ENCODE measurements at regions not wholly inside any gene's neighbourhood (a gene's known extent, or its start where the extent isn't known, plus 50 kb on each side); places are given as distances from the start of the nearest gene placed in this dataset.

- no peaks in the 10 kb centered on the region for H3K9me2 ChIP-seq (replicated peaks; ENCODE audit: insufficient read depth, low read length)
- no peak overlapping the region for H3K9ac ChIP-seq (ENCODE audit: low read length)
- no peaks in the 10 kb centered on the region for H3K9me3 ChIP-seq (replicated peaks; ENCODE audit: insufficient read depth, low read length)
- no peak for DNase-seq
- no peaks in the 10 kb centered on the region for H3K27me3 ChIP-seq (replicated peaks; ENCODE audit: insufficient read depth, low read length)
- H3K36me3 ChIP-seq (replicated peaks; ENCODE audit: insufficient read depth, low read length) = no peaks in the 10 kb centered on the region
- TF ChIP-seq EZH2 (optimal IDR thresholded peaks at IDR 0.05; ENCODE audit: low read depth, low read length) (no peak), EZH2phosphoT487 (IDR thresholded peaks at IDR 0.05; ENCODE audit: low read length) (no peak)
- TF ChIP-seq, protein P1, sequence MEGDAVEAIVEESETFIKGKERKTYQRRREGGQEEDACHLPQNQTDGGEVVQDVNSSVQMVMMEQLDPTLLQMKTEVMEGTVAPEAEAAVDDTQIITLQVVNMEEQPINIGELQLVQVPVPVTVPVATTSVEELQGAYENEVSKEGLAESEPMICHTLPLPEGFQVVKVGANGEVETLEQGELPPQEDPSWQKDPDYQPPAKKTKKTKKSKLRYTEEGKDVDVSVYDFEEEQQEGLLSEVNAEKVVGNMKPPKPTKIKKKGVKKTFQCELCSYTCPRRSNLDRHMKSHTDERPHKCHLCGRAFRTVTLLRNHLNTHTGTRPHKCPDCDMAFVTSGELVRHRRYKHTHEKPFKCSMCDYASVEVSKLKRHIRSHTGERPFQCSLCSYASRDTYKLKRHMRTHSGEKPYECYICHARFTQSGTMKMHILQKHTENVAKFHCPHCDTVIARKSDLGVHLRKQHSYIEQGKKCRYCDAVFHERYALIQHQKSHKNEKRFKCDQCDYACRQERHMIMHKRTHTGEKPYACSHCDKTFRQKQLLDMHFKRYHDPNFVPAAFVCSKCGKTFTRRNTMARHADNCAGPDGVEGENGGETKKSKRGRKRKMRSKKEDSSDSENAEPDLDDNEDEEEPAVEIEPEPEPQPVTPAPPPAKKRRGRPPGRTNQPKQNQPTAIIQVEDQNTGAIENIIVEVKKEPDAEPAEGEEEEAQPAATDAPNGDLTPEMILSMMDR (IDR thresholded peaks at IDR 0.05; ENCODE audit: low read length) = no peak
- no peak overlapping the region for H3K4me2 ChIP-seq (ENCODE audit: low read depth, low read length)
- no peaks in the 10 kb centered on the region for H3K4me1 ChIP-seq (ENCODE audit: low read length)
- no peak overlapping the region for H2AFZ ChIP-seq (ENCODE audit: low read length)
- H3K4me3 ChIP-seq (ENCODE audit: low read length) = no peak overlapping the region
- no peaks in the 10 kb centered on the region for H3K79me2 ChIP-seq (ENCODE audit: low read length)
- H3F3A ChIP-seq (ENCODE audit: insufficient read depth, low read length) = no peaks in the 10 kb centered on the region
- H3K27ac ChIP-seq (ENCODE audit: low read length) = no peak overlapping the region
- no peaks in the 10 kb centered on the region for H4K20me1 ChIP-seq (ENCODE audit: insufficient read depth, low read length)
Observed at GRCh38 chr3:150036780-150037179, 66.1 kb upstream of the PFN2 start.

DNA sequence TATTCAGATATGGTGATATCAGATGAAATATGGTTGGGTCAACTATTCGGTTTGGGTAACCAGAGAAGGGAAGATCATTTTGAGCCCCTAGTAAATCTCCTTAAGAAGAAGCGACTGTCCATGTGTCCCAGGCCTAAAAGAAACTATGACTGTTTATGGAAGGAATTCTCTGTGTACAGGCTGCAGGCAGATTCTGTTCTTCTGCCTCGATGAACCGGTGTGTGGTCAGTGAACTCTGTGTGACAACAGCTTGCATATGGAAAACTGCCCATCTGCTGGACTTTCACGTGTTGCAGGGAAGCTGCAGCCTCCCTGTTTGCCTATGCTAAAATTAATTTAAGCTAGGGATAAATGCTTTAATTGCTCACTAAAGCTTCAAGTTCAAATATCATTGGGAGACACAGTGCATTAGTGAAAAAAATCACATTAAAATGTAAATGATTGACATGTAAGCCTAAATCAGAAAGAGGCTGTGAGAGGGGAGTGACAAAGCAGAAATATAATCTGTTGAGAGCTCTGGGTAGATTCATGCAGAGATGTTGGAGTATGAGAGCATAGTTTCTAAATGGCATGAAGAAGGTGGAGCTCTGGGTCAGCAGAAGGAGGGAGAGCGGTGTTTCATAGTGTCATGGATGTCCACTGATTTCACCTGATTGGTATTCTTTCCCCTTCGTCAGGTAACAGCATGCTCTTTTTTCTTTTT lies 65.4 kb upstream of the PFN2 start:
- H3K9me3 ChIP-seq (replicated peaks; ENCODE audit: insufficient read depth, low read length) = no peaks in the 10 kb centered on the region
- H3K9ac ChIP-seq (ENCODE audit: low read length) = no peak overlapping the region
- H2AFZ ChIP-seq (ENCODE audit: low read length) = no peak overlapping the region
- no peak for DNase-seq
- H3K27me3 ChIP-seq (replicated peaks; ENCODE audit: insufficient read depth, low read length) = no peaks in the 10 kb centered on the region
- H3K79me2 ChIP-seq (ENCODE audit: low read length) = no peaks in the 10 kb centered on the region
- no peaks in the 10 kb centered on the region for H3K4me1 ChIP-seq (ENCODE audit: low read length)
- no peak overlapping the region for H3K4me2 ChIP-seq (ENCODE audit: low read depth, low read length)
- H3K36me3 ChIP-seq (replicated peaks; ENCODE audit: insufficient read depth, low read length) = no peaks in the 10 kb centered on the region
- no peaks in the 10 kb centered on the region for H3F3A ChIP-seq (ENCODE audit: insufficient read depth, low read length)
- H3K27ac ChIP-seq (ENCODE audit: low read length) = no peak overlapping the region
- no peaks in the 10 kb centered on the region for H3K9me2 ChIP-seq (replicated peaks; ENCODE audit: insufficient read depth, low read length)
- H3K4me3 ChIP-seq (ENCODE audit: low read length) = no peak overlapping the region
- TF ChIP-seq EZH2phosphoT487 (IDR thresholded peaks at IDR 0.05; ENCODE audit: low read length) (no peak), EZH2 (optimal IDR thresholded peaks at IDR 0.05; ENCODE audit: low read depth, low read length) (no peak)
- TF ChIP-seq, protein P1 (IDR thresholded peaks at IDR 0.05; ENCODE audit: low read length) = no peak
- H4K20me1 ChIP-seq (ENCODE audit: insufficient read depth, low read length) = no peaks in the 10 kb centered on the region

DNA sequence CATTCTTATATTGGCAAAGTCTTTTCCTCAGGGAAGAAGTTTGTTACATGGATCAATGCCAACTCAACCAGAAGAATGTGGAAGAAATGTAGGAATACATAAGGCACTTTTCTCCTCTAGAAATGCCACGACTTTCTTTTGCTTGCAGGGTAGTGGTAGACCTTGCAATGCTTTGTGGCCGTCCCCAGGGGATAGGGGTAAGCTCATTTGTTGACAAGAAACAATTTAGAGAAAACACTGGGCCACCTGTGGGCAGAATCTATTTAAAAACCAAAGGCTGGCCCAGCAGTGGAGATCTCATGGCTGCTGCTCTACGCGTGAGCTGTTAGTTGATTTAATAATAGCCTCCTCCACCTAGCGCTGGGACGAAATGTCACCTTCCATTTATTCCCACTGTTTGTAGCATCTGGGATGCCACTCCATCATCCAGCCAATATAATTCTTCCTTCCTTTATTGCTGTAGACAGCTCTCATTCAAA lies 64.6 kb upstream of the PFN2 start:
- no peak for DNase-seq
- Histone ChIP-seq H3K27ac (ENCODE audit: low read length) (no peak overlapping the region), H3K9ac (ENCODE audit: low read length) (no peak overlapping the region), H3F3A (ENCODE audit: insufficient read depth, low read length) (no peaks in the 10 kb centered on the region), H3K4me3 (ENCODE audit: low read length) (no peak overlapping the region), H3K36me3 (replicated peaks; ENCODE audit: insufficient read depth, low read length) (no peaks in the 10 kb centered on the region), H3K79me2 (ENCODE audit: low read length) (no peaks in the 10 kb centered on the region), H3K9me2 (replicated peaks; ENCODE audit: insufficient read depth, low read length) (no peaks in the 10 kb centered on the region), H3K27me3 (replicated peaks; ENCODE audit: insufficient read depth, low read length) (no peaks in the 10 kb centered on the region), H3K4me2 (ENCODE audit: low read depth, low read length) (no peak overlapping the region), H3K9me3 (replicated peaks; ENCODE audit: insufficient read depth, low read length) (no peaks in the 10 kb centered on the region), H2AFZ (ENCODE audit: low read length) (no peak overlapping the region), H4K20me1 (ENCODE audit: insufficient read depth, low read length) (no peaks in the 10 kb centered on the region), H3K4me1 (ENCODE audit: low read length) (no peaks in the 10 kb centered on the region)
- no peak for TF ChIP-seq EZH2 (optimal IDR thresholded peaks at IDR 0.05; ENCODE audit: low read depth, low read length)

DNA sequence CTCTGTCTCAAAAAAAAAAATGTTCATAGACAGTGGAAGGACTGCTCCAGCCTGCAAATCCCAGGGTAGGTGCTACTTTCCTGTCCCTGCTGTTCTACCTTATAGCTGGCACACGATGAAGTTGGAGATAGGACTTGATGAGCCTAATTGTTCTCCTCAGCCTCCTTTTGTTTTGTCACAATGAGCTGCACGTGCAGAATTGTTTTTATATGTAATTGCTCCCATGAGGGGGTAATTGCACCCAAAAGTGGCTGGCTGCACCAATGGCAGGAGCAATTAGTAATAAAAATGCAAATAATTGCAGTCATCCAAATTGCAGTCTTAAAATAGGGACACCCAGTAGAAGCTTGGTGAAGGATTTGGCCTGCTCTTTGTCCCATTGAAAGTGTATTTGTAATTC lies 63.0 kb upstream of the PFN2 start:
- Histone ChIP-seq H3K36me3 (replicated peaks; ENCODE audit: insufficient read depth, low read length) (no peaks in the 10 kb centered on the region), H3K4me2 (ENCODE audit: low read depth, low read length) (no peak overlapping the region), H3K9ac (ENCODE audit: low read length) (no peak overlapping the region), H3K79me2 (ENCODE audit: low read length) (no peaks in the 10 kb centered on the region), H3K9me3 (replicated peaks; ENCODE audit: insufficient read depth, low read length) (no peaks in the 10 kb centered on the region), H3K4me3 (ENCODE audit: low read length) (no peak overlapping the region), H3F3A (ENCODE audit: insufficient read depth, low read length) (no peaks in the 10 kb centered on the region), H4K20me1 (ENCODE audit: insufficient read depth, low read length) (no peaks in the 10 kb centered on the region), H3K9me2 (replicated peaks; ENCODE audit: insufficient read depth, low read length) (no peaks in the 10 kb centered on the region), H3K4me1 (ENCODE audit: low read length) (no peaks in the 10 kb centered on the region), H3K27me3 (replicated peaks; ENCODE audit: insufficient read depth, low read length) (no peaks in the 10 kb centered on the region), H2AFZ (ENCODE audit: low read length) (no peak overlapping the region), H3K27ac (ENCODE audit: low read length) (no peak overlapping the region)
- TF ChIP-seq EZH2 (optimal IDR thresholded peaks at IDR 0.05; ENCODE audit: low read depth, low read length) = no peak
- TF ChIP-seq EZH2phosphoT487 (IDR thresholded peaks at IDR 0.05; ENCODE audit: low read length) = no peak
- TF ChIP-seq, protein P1 (IDR thresholded peaks at IDR 0.05; ENCODE audit: low read length) = no peak
- DNase-seq = no peak
